Tongue (tissue), 1 donor: ENCODE measurements at regions not wholly inside any gene's neighbourhood (a gene's known extent, or its start where the extent isn't known, plus 50 kb on each side); places are given as distances from the start of the nearest gene placed in this dataset.

Experiments used
- DNase-seq: peaks from one replicate; pipeline ENCODE4 v3.0.0-alpha.2; 2015

- DNase-seq = no peak
Measured at GRCh38 chr1:30045304-30046090, 677.9 kb downstream of the MATN1 start.

- DNase-seq = no peak
Measured at GRCh38 chr1:30044656-30045144, 678.7 kb downstream of the MATN1 start.

GRCh38 chr1:30043731-30044408 is 679.5 kb downstream of the MATN1 start:
- DNase-seq = no peak

GRCh38 chr1:30043256-30043655 is 680.1 kb downstream of the MATN1 start:
- no peak for DNase-seq

- no peak for DNase-seq
Measured at GRCh38 chr1:30042438-30043147, 680.8 kb downstream of the MATN1 start.

GRCh38 chr1:30041741-30042437 is 681.5 kb downstream of the MATN1 start:
- no peak for DNase-seq

GRCh38 chr1:30040081-30041019 is 683.0 kb downstream of the MATN1 start:
- no peak for DNase-seq

- no peak for DNase-seq
Measured at GRCh38 chr1:30039354-30040080, 683.9 kb downstream of the MATN1 start.

- DNase-seq = peak; percentile 2
Measured at GRCh38 chr1:30038134-30039025, 685.0 kb downstream of the MATN1 start.

GRCh38 chr1:30037251-30038118 is 685.9 kb downstream of the MATN1 start:
- no peak for DNase-seq

- no peak for DNase-seq
Measured at GRCh38 chr1:30036666-30037065, 686.7 kb downstream of the MATN1 start.

- DNase-seq = no peak
Measured at GRCh38 chr1:30036229-30036547, 687.2 kb downstream of the MATN1 start.

- DNase-seq = no peak
Measured at GRCh38 chr1:30035522-30036228, 687.7 kb downstream of the MATN1 start.

GRCh38 chr1:30034627-30035521 is 688.5 kb downstream of the MATN1 start:
- peak; percentile 40 for DNase-seq

GRCh38 chr1:30034105-30034626 is 689.2 kb downstream of the MATN1 start:
- DNase-seq = no peak
